Mesodermal cell (in vitro differentiated cells): ENCODE measurements at regions not wholly inside any gene's neighbourhood (a gene's known extent, or its start where the extent isn't known, plus 50 kb on each side); places are given as distances from the start of the nearest gene placed in this dataset.

Experiments
- H3K27ac ChIP-seq: 2 replicates; pipeline ENCODE4 v1.7.0; 2013; ENCODE audit warnings: mild to moderate bottlenecking, low read depth, low read length, moderate library complexity; ENCODE audit not compliant: severe bottlenecking
- H3K36me3 ChIP-seq: 2 replicates; pipeline ENCODE4 v1.7.1; 2013; ENCODE audit warnings: mild to moderate bottlenecking, low read length, moderate library complexity; ENCODE audit not compliant: control insufficient read depth, insufficient read depth
- H3K4me1 ChIP-seq: one replicate; pipeline ENCODE4 v1.7.1; 2013; ENCODE audit warnings: mild to moderate bottlenecking, low read length; ENCODE audit not compliant: insufficient read depth, control insufficient read depth, poor library complexity, severe bottlenecking
- H3K4me3 ChIP-seq: 2 replicates; pipeline ENCODE4 v1.7.0; 2013; ENCODE audit warnings: low read length, control low read depth, mild to moderate bottlenecking; ENCODE audit not compliant: insufficient read depth, poor library complexity, severe bottlenecking; ENCODE audit errors: extremely low read depth
- H3K9me3 ChIP-seq: 2 replicates; pipeline ENCODE4 v1.7.1; 2013; ENCODE audit warnings: mild to moderate bottlenecking, low read length, moderate library complexity; ENCODE audit not compliant: control insufficient read depth
- WGBS, 2 experiments: methylation state at CpG; one replicate each; pipeline ENCODE4 v1.1.5; 2013; ENCODE audit warnings: missing lambda C conversion rate in 2 of 2; ENCODE audit not compliant: insufficient coverage in 2 of 2; 5-methylcytosine and 5-hydroxymethylcytosine counted together

DNA sequence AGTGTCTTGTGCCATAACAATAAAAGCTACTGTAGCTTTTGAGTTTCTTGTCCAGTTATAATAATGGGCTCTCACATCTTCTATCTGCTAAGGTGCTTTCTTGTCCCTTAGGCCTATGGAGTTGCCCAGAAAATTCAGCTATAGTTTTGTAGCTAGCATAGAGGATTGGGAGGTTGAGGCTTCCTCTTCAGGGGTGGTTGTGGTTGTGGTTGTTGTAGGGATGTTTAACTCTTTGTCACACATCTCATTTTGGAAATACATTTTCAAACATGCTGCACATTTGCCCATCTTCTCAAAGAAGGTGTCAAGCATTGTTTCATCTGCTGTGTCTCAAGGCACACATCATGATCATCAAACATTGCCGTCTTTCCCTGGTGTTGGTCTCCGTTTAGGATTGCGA is 65.0 kb downstream of the ATXN3L start:
- Histone ChIP-seq H3K27ac (no peak overlapping the region), H3K4me1 (peaks cover 5% of the 10 kb centered on the region), H3K9me3 (no peaks in the 10 kb centered on the region), H3K36me3 (no peaks in the 10 kb centered on the region), H3K4me3 (no peak overlapping the region)
- WGBS, 2 experiments: no CpG with 5 or more reads among the region's 3 CpGs

DNA sequence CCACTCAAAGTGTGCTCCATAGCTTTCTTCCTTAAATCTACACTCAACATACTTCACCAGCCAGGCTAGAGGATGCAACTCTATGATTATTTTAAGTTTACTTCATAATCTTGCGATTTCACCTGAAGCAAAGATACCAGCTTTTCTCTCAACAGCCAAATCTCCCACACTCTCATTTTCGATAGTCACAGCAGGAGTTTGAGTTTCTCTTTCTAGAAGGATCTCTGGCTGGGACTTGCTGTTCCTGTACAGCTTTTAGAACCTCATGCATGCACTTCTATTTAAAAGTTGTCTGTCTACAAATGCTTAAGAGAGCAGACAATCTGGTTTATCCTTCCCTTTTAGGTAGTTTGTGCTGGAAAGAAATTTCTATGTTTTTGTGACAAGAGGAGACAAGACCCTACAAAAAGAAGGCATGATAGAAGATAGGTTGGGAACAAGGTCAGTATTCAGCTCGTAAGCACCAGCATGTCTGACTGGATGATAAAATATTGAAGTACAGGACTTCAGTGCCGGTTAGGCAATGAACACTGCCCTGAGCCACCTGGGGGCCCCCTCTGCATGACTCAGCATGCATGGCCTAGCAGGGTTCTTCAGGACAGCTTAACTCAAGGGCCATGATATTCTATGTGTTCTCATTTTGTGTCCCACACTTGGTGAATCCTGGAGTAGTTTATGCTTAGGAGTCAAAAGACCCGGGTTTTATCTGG is 65.6 kb downstream of the ATXN3L start:
- peaks cover 5% of the 10 kb centered on the region for H3K4me1 ChIP-seq
- H3K36me3 ChIP-seq: no peaks in the 10 kb centered on the region
- H3K4me3 ChIP-seq: no peak overlapping the region
- H3K27ac ChIP-seq: no peak overlapping the region
- WGBS, 2 experiments: 86% methylated on average over 1 of the region's 5 CpGs
- H3K9me3 ChIP-seq: no peaks in the 10 kb centered on the region

GRCh38 chrX:13253223-13253622 is 66.6 kb downstream of the ATXN3L start:
- H3K36me3 ChIP-seq: no peaks in the 10 kb centered on the region
- H3K4me3 ChIP-seq: no peak overlapping the region
- no peaks in the 10 kb centered on the region for H3K9me3 ChIP-seq
- WGBS, 2 experiments: 92 to 94% methylated on average over 2 of the region's 3 CpGs
- no peak overlapping the region for H3K27ac ChIP-seq
- peaks cover 14% of the 10 kb centered on the region for H3K4me1 ChIP-seq

- Histone ChIP-seq H3K4me1 (peaks cover 14% of the 10 kb centered on the region), H3K4me3 (no peak overlapping the region), H3K27ac (no peak overlapping the region), H3K9me3 (no peaks in the 10 kb centered on the region), H3K36me3 (no peaks in the 10 kb centered on the region)
- 83 to 100% methylated on average over 4 of the region's 4 CpGs for WGBS, 2 experiments
Observed at GRCh38 chrX:13252726-13253125, 67.1 kb downstream of the ATXN3L start.

- H3K4me1 ChIP-seq: peaks cover 14% of the 10 kb centered on the region
- WGBS, 2 experiments: 94 to 100% methylated on average over 1 to 3 of the region's 7 CpGs
Observed at GRCh38 chrX:13250826-13251580, 68.8 kb downstream of the ATXN3L start.

GRCh38 chrX:13248867-13249486 is 70.9 kb downstream of the ATXN3L start:
- no peaks in the 10 kb centered on the region for H3K9me3 ChIP-seq
- H3K36me3 ChIP-seq: no peaks in the 10 kb centered on the region
- no peak overlapping the region for H3K27ac ChIP-seq
- H3K4me3 ChIP-seq: no peak overlapping the region
- peaks cover 14% of the 10 kb centered on the region for H3K4me1 ChIP-seq
- WGBS, 2 experiments: 79 to 90% methylated on average over 5 to 6 of the region's 9 CpGs

More at GRCh38 chrX:13250826-13251580, 68.8 kb downstream of the ATXN3L start:
- Histone ChIP-seq H3K36me3 (no peaks in the 10 kb centered on the region), H3K27ac (no peak overlapping the region), H3K9me3 (no peaks in the 10 kb centered on the region), H3K4me3 (no peak overlapping the region)

- H3K36me3 ChIP-seq: no peaks in the 10 kb centered on the region
- no CpG with 5 or more reads among the region's 5 CpGs for WGBS, 2 experiments
- no peak overlapping the region for H3K4me3 ChIP-seq
- no peak overlapping the region for H3K27ac ChIP-seq
- H3K4me1 ChIP-seq: no peaks in the 10 kb centered on the region
- no peaks in the 10 kb centered on the region for H3K9me3 ChIP-seq
Observed at GRCh38 chrX:13239272-13239671, 80.6 kb downstream of the ATXN3L start.

DNA sequence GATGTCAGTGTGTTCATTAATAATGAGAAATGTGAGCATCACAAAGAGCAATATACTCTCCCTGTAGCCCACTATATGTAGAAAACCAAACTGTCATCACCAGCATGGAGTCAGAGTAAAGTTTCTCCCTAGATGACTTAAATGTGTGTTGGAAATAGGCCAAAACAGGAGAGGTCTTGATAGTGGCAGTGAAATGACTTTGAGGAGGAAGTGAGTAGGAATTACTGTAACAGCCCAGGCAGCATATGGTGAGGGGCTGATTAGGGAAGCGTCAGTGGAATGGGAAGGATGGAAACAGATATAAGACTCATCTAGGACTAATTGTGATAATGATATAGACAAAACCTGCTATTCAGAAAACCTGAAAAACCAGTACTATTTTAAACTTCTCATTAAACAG is 83.9 kb downstream of the ATXN3L start:
- H3K36me3 ChIP-seq: no peaks in the 10 kb centered on the region
- H3K4me3 ChIP-seq: no peak overlapping the region
- H3K27ac ChIP-seq: no peak overlapping the region
- H3K4me1 ChIP-seq: no peaks in the 10 kb centered on the region
- no CpG with 5 or more reads among the region's 1 CpG for WGBS, 2 experiments
- no peaks in the 10 kb centered on the region for H3K9me3 ChIP-seq

- Histone ChIP-seq H3K9me3 (no peaks in the 10 kb centered on the region), H3K4me1 (no peaks in the 10 kb centered on the region), H3K36me3 (no peaks in the 10 kb centered on the region), H3K27ac (no peak overlapping the region), H3K4me3 (no peak overlapping the region)
Observed at GRCh38 chrX:13232484-13232883, 87.4 kb downstream of the ATXN3L start.

DNA sequence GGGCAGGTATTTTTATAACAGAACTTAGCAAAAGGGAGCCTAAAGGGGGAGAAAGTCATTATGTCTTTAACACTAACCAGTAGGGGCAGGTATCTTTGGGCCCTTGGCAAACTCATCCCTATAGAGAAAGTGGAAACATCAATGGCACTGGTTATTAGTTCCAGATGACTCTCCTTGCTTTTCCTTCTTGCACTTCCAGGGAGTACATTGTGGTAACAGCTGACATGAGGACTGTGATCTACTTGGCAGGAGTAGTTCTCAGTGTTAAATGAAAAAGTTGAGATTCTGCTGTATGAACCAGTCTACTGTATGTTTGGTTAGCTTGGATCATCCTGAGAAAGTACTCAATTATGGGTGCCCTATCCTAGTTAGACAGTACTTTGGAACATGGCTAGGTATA is 93.6 kb downstream of the ATXN3L start:
- Histone ChIP-seq H3K4me3 (no peak overlapping the region), H3K9me3 (no peaks in the 10 kb centered on the region), H3K36me3 (no peaks in the 10 kb centered on the region), H3K4me1 (no peaks in the 10 kb centered on the region), H3K27ac (no peak overlapping the region)
